ENCODE measurements at regions not wholly inside any gene's neighbourhood (a gene's known extent, or its start where the extent isn't known, plus 50 kb on each side); places are given as distances from the start of the nearest gene placed in this dataset.

DNA sequence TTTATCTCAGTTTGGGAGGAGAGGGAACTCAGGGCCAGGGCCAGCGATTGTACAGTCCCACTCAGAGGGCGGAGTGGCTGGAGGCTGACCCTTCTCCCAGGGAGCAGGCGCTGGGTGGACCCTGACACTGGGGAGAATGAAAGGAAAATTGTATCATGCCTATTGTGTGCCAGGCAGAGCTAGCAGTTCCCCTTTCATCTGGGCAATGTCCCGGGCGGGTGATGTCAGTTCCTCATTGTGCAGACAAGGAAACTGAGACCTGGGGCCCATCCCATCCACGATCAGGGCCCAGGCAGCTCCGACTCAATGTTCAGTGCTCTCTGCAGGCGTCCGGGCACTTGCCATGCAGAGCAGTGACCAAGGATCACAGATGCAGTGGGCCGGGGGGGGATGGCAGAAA, 101.9 kb upstream of the RTL1 start:
- dilution Hi-C loops (cut with MboI; ENCODE audit: extremely low pct_ligation_motif_present, low sequenced_read_pairs) = no loop called here
- no peak overlapping the region for H3K27ac ChIP-seq (ENCODE audit: insufficient read depth, low read depth, low read length)
- no peak for DNase-seq (ENCODE audit: low read depth, low spot score)

More for the DNA sequence above, 101.9 kb upstream of the RTL1 start:
- Histone ChIP-seq H3K9me1 (replicated peaks; ENCODE audit: control insufficient read depth, extremely low read depth, insufficient read depth, low read length) (no peaks in the 10 kb centered on the region), H3K79me2 (ENCODE audit: control insufficient read depth, insufficient read depth, low read length) (no peaks in the 10 kb centered on the region), H3K9ac (replicated peaks; ENCODE audit: extremely low read depth, insufficient read depth, low read length) (no peak overlapping the region), H2AFZ (ENCODE audit: low read depth, low read length) (no peak overlapping the region), H4K20me1 (replicated peaks; ENCODE audit: control insufficient read depth, extremely low read depth, insufficient read depth, low read length) (no peaks in the 10 kb centered on the region), H3K4me1 (ENCODE audit: control insufficient read depth, extremely low read depth, insufficient read depth, low read length) (no peaks in the 10 kb centered on the region), H3K4me2 (ENCODE audit: insufficient read depth, low read length) (no peak overlapping the region), H3K4me3 (replicated peaks in 1 of 3; ENCODE audit: insufficient read depth in 1 of 3, low read depth in 1 of 3, low read length in 3 of 3) (no peak overlapping the region), H3K36me3 (ENCODE audit: control insufficient read depth in 2 of 2, extremely low read depth in 1 of 2, insufficient read depth in 2 of 2, low read length in 2 of 2) (peaks cover 2 to 10% of the 10 kb centered on the region in 2 experiments), H3K27me3 (ENCODE audit: control insufficient read depth in 2 of 2, insufficient read depth in 2 of 2, low read length in 2 of 2) (no peaks in the 10 kb centered on the region), H3K9me3 (replicated peaks; ENCODE audit: control insufficient read depth, insufficient read depth, low read length) (no peaks in the 10 kb centered on the region)
- TF ChIP-seq, protein P1, sequence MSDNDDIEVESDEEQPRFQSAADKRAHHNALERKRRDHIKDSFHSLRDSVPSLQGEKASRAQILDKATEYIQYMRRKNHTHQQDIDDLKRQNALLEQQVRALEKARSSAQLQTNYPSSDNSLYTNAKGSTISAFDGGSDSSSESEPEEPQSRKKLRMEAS (IDR thresholded peaks at IDR 0.05; ENCODE audit: insufficient read depth, insufficient read length) = no peak
- TF ChIP-seq POLR2AphosphoS5 (IDR thresholded peaks at IDR 0.05; ENCODE audit: insufficient read depth, low read depth, low read length) (no peak), JUN (IDR thresholded peaks at IDR 0.05; ENCODE audit: borderline replicate concordance, insufficient read depth, insufficient read length, low read depth) (no peak), GATA2 (IDR thresholded peaks at IDR 0.05; ENCODE audit: insufficient read depth, insufficient read length, low read depth, low read length) (no peak), FOS (IDR thresholded peaks at IDR 0.05; ENCODE audit: borderline replicate concordance, insufficient read depth, low read length) (no peak), MYC (IDR thresholded peaks at IDR 0.05; ENCODE audit: low read depth, low read length) (no peak), EZH2 (IDR thresholded peaks at IDR 0.05; ENCODE audit: borderline replicate concordance, low read depth, low read length, severe bottlenecking) (no peak), POLR2A (IDR thresholded peaks at IDR 0.05; ENCODE audit: low read depth, low read length) (no peak)
- TF ChIP-seq, protein P2, sequence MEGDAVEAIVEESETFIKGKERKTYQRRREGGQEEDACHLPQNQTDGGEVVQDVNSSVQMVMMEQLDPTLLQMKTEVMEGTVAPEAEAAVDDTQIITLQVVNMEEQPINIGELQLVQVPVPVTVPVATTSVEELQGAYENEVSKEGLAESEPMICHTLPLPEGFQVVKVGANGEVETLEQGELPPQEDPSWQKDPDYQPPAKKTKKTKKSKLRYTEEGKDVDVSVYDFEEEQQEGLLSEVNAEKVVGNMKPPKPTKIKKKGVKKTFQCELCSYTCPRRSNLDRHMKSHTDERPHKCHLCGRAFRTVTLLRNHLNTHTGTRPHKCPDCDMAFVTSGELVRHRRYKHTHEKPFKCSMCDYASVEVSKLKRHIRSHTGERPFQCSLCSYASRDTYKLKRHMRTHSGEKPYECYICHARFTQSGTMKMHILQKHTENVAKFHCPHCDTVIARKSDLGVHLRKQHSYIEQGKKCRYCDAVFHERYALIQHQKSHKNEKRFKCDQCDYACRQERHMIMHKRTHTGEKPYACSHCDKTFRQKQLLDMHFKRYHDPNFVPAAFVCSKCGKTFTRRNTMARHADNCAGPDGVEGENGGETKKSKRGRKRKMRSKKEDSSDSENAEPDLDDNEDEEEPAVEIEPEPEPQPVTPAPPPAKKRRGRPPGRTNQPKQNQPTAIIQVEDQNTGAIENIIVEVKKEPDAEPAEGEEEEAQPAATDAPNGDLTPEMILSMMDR (IDR thresholded peaks at IDR 0.05; ENCODE audit: extremely low read depth in 1 of 2, insufficient read depth in 1 of 2, low read depth in 1 of 2, low read length in 2 of 2) = no peak
- ChIA-PET CTCF (interaction anchor here (0.7 to 1.5 kb wide), 2 partner anchors 9 to 11 kb away, joined by 3 to 4 read pairs; no protein-coding TSS in a partner anchor), POLR2A (no interaction called here)
- BruUV-seq (replicated peaks) = no TSS peak
- no peak for FAIRE-seq
- intact Hi-C loops (cut with micrococcal nuclease) = no loop called here

Data from endothelial cell of umbilical vein (primary cell).